ENCODE measurements at regions not wholly inside any gene's neighbourhood (a gene's known extent, or its start where the extent isn't known, plus 50 kb on each side); places are given as distances from the start of the nearest gene placed in this dataset.

DNA sequence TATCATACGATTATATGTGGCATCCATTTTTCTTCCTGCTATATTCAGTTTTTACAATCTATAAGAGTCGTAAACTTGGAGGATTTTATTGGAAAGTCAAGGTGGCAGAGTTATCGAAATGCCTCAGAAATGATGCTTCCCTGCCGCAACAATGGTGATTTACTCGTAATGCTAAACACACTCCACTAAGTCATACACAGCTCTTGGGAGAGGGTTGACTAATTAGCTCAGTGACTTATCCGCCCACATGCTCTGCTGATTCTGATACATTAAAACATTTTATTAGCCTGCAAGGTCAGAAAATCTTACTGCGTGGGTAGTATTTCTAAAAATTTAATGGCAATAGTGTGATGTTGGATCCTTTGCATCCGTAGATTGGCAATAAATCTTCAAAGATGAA is 420.1 kb downstream of the ARAP2 start:
- TF ChIP-seq, protein P1, sequence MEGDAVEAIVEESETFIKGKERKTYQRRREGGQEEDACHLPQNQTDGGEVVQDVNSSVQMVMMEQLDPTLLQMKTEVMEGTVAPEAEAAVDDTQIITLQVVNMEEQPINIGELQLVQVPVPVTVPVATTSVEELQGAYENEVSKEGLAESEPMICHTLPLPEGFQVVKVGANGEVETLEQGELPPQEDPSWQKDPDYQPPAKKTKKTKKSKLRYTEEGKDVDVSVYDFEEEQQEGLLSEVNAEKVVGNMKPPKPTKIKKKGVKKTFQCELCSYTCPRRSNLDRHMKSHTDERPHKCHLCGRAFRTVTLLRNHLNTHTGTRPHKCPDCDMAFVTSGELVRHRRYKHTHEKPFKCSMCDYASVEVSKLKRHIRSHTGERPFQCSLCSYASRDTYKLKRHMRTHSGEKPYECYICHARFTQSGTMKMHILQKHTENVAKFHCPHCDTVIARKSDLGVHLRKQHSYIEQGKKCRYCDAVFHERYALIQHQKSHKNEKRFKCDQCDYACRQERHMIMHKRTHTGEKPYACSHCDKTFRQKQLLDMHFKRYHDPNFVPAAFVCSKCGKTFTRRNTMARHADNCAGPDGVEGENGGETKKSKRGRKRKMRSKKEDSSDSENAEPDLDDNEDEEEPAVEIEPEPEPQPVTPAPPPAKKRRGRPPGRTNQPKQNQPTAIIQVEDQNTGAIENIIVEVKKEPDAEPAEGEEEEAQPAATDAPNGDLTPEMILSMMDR (conservative IDR thresholded peaks at IDR 0.05; ENCODE audit: low read depth, low read length), result no peak
- TF ChIP-seq EZH2 (IDR thresholded peaks at IDR 0.05; ENCODE audit: borderline replicate concordance, low read depth, low read length, poor library complexity, severe bottlenecking), result no peak
